Peyer's patch (tissue), 4 donors: ENCODE measurements at regions not wholly inside any gene's neighbourhood (a gene's known extent, or its start where the extent isn't known, plus 50 kb on each side); places are given as distances from the start of the nearest gene placed in this dataset.

ENCODE experiments used
- DNase-seq, 3 donors: peaks; one replicate each; pipeline ENCODE4 v3.0.0-alpha.2; 2017 to 2019
- H3K27ac ChIP-seq, 4 donors: fragments of 200-600 bp; sonication (generic); one replicate each; pipeline ENCODE4 v1.5.1; 2016 to 2019
- H3K27me3 ChIP-seq, 2 donors: fragments of 200-600 bp; sonication (generic); one replicate each; pipeline ENCODE4 v1.5.1; 2019
- H3K36me3 ChIP-seq, 3 donors: fragments of 200-600 bp; sonication (generic); one replicate each; pipeline ENCODE4 v1.5.1; 2016 to 2019
- H3K4me1 ChIP-seq, 4 donors: fragments of 200-600 bp; sonication (generic); one replicate each; pipeline ENCODE4 v1.5.1; 2016 to 2019
- H3K4me3 ChIP-seq, 4 donors: fragments of 200-600 bp; sonication (generic); 1 replicate in 3 of 4; 2 replicates in 1 of 4; pipeline ENCODE4 v1.5.1; 2016 to 2019; ENCODE audit warnings: mild to moderate bottlenecking in 1 of 4
- H3K9me3 ChIP-seq, 4 donors: fragments of 200-600 bp; sonication (generic); one replicate each; pipeline ENCODE4 v1.5.1; 2016 to 2019; ENCODE audit warnings: mild to moderate bottlenecking in 1 of 4
- POLR2A ChIP-seq, 2 donors: fragments of 450-650 bp; IDR thresholded peaks; one replicate each; pipeline ENCODE4 v1.5.1; 2017; ENCODE audit warnings: antibody characterized with exemption in 2 of 2, mild to moderate bottlenecking in 2 of 2, moderate library complexity in 2 of 2
- TF ChIP-seq, protein P1 (sequence below), 6 experiments: fragments of 450-650 bp in 4 of 6; fragments of 200-600 bp in 2 of 6; sonication (generic) in 1 of 6; IDR thresholded peaks; one replicate each; pipeline ENCODE4 v1.5.1; 2017 to 2019; ENCODE audit warnings: antibody characterized with exemption in 6 of 6, mild to moderate bottlenecking in 3 of 6, moderate library complexity in 1 of 6

DNA sequence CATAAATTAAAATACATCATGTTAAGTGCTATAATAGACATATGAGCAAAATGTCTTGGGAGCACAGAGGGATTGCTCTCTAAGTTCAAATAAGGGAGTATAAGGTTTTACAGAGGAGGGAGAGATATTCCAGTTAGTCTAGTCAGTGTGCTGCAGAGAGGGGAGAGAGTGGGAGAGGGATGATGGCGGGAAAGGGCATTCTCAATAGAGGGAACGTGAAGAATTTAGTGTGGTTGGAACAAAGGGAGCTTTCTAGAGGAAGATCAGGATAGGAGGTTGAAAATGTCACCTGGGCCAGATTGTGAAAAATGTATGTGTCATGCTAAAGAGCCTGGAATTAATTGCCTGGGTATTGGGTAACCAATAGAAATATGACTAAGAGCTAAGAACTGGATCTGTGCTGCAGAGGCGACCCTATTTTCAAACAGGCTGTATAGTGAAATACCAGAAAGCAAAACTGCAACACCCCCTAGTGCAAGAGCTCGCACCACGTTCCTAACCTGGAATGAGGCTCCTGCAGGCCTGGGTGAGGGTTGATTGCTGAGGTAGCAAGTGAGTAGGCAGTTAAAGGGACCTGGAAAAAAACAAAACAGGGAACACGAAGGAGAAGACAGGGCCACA, 791.8 kb upstream of the C9orf72 start:
- Histone ChIP-seq H3K27me3 (no peaks in the 10 kb centered on the region), H3K4me1 (no peaks in the 10 kb centered on the region), H3K9me3 (no peaks in the 10 kb centered on the region), H3K36me3 (no peaks in the 10 kb centered on the region), H3K27ac (no peak overlapping the region), H3K4me3 (no peak overlapping the region)
- no peak for TF ChIP-seq POLR2A (IDR thresholded peaks at IDR 0.05)
- TF ChIP-seq, protein P1, sequence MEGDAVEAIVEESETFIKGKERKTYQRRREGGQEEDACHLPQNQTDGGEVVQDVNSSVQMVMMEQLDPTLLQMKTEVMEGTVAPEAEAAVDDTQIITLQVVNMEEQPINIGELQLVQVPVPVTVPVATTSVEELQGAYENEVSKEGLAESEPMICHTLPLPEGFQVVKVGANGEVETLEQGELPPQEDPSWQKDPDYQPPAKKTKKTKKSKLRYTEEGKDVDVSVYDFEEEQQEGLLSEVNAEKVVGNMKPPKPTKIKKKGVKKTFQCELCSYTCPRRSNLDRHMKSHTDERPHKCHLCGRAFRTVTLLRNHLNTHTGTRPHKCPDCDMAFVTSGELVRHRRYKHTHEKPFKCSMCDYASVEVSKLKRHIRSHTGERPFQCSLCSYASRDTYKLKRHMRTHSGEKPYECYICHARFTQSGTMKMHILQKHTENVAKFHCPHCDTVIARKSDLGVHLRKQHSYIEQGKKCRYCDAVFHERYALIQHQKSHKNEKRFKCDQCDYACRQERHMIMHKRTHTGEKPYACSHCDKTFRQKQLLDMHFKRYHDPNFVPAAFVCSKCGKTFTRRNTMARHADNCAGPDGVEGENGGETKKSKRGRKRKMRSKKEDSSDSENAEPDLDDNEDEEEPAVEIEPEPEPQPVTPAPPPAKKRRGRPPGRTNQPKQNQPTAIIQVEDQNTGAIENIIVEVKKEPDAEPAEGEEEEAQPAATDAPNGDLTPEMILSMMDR (IDR thresholded peaks at IDR 0.05), result no peak
- no peak for DNase-seq

DNA sequence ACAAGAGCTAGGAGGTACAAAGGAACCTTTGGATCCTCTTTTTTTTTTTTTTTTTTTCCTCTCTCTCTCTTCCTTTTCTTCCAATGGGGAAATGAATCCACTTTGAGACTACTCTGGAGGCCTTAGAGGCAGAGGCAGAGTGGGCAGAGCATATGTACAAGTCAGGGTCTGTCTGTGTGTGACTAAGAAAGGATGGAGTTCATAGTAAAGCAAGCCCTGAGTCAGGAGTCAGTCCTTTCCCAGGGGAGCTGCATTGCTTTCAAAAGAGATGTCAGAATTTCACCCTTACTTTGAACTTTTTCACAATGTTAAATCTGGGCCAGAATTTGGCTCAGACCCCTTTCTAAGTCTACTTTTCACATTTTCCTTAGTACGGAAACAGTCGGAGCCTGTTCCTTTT, 792.4 kb upstream of the C9orf72 start:
- no peak for DNase-seq
- no peaks in the 10 kb centered on the region for H3K36me3 ChIP-seq
- no peaks in the 10 kb centered on the region for H3K27me3 ChIP-seq
- H3K4me1 ChIP-seq, result no peaks in the 10 kb centered on the region
- TF ChIP-seq POLR2A (IDR thresholded peaks at IDR 0.05), result no peak
- TF ChIP-seq, protein P1 (IDR thresholded peaks at IDR 0.05), result no peak
- no peak overlapping the region for H3K27ac ChIP-seq
- no peak overlapping the region for H3K4me3 ChIP-seq
- no peaks in the 10 kb centered on the region for H3K9me3 ChIP-seq

DNA sequence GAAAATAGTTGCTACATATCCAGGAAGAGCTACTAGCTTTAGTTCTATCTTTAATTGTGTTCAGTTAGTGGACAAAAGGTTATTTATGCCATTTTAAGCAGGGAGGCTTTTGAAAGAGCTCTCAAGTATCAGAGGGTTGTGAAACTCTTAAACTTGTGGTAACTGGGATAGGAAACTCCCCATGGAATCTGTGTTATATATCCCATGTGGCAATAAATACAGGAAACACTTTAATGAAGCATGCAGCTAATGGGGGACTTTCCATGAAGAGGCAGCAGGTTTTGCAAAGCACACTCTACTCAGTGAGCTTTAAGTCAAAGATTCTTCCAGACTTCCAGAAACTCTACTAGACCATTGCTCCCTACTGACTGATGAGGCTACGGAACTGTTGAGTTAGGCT, 805.0 kb upstream of the C9orf72 start:
- DNase-seq, result no peak
- H3K9me3 ChIP-seq, result no peaks in the 10 kb centered on the region
- TF ChIP-seq, protein P1 (IDR thresholded peaks at IDR 0.05), result no peak
- TF ChIP-seq POLR2A (IDR thresholded peaks at IDR 0.05), result no peak
- H3K4me1 ChIP-seq, result no peaks in the 10 kb centered on the region
- no peak overlapping the region for H3K27ac ChIP-seq
- no peaks in the 10 kb centered on the region for H3K27me3 ChIP-seq
- H3K4me3 ChIP-seq, result no peak overlapping the region
- H3K36me3 ChIP-seq, result no peaks in the 10 kb centered on the region

DNA sequence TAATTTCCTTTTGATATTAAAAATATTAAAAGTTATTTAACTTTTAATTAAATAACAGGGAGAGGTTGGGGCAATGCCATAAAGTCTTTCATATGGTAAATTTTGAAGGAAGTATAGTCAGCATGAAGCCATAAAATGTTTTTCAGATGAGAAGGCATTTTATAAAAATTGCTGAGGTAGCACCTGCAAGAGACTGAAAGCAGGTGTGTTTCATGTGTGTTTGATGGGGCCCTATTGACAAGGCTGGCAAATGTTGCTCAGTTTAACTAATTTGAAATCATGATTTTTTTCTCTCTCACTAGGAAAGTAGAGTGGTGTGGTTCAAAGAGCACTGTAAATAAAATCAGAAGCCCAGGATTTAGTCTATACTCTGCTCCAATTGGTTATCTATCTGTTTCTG, 805.8 kb upstream of the C9orf72 start:
- Histone ChIP-seq H3K9me3 (no peaks in the 10 kb centered on the region), H3K27ac (no peak overlapping the region), H3K4me3 (no peak overlapping the region), H3K36me3 (no peaks in the 10 kb centered on the region), H3K27me3 (no peaks in the 10 kb centered on the region), H3K4me1 (no peaks in the 10 kb centered on the region)
- TF ChIP-seq, protein P1 (IDR thresholded peaks at IDR 0.05), result no peak
- no peak for TF ChIP-seq POLR2A (IDR thresholded peaks at IDR 0.05)
- no peak for DNase-seq

DNA sequence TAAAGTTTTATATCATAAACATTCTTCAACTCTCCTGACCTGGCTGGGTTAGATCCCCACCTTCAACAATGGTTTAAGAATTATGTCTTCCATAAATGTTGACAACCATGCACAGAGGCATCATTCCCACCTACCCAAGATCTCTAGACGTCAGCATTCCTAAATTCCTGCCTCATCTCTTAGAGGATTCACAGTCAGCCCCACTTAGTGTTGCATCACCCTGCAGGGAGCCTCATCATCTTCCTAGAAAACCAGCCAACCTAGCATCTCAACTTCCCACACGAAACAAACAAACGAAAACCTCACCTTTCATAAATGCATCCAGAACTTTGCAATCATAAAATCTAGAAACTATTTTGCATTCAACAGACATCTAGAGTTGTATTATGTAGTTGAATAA, 816.1 kb upstream of the C9orf72 start:
- Histone ChIP-seq H3K4me3 (no peak overlapping the region), H3K4me1 (no peaks in the 10 kb centered on the region), H3K9me3 (peaks cover 0 to 3% (median 0%) of the 10 kb centered on the region in 4 donors), H3K27ac (no peak overlapping the region), H3K36me3 (no peaks in the 10 kb centered on the region), H3K27me3 (no peaks in the 10 kb centered on the region)
- no peak for DNase-seq
- no peak for TF ChIP-seq POLR2A (IDR thresholded peaks at IDR 0.05)
- TF ChIP-seq, protein P1 (IDR thresholded peaks at IDR 0.05), result no peak

DNA sequence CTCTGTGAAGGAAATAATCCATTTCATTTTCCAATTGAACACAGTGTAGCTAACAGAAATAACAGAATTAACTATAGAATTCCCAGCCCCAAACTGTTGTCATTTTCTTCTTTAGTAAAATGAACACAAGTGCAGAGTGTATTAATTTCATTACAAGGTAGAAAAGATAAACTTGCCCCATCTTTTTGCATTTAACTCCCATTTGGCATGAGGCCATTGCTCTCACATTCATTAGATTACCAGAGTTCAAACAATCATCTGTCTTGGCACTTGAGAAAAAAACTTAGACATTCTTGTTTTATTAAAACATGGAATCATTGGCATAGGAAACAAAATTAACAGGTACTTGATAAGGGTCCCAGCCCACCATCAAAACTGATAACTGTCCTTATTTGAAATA, 821.5 kb upstream of the C9orf72 start:
- DNase-seq, result no peak
- Histone ChIP-seq H3K9me3 (peaks cover 0 to 3% (median 0%) of the 10 kb centered on the region in 4 donors), H3K36me3 (no peaks in the 10 kb centered on the region), H3K4me1 (no peaks in the 10 kb centered on the region), H3K27me3 (no peaks in the 10 kb centered on the region), H3K27ac (no peak overlapping the region), H3K4me3 (no peak overlapping the region)
- TF ChIP-seq, protein P1 (IDR thresholded peaks at IDR 0.05), result no peak
- TF ChIP-seq POLR2A (IDR thresholded peaks at IDR 0.05), result no peak
